ENCODE measurements at regions not wholly inside any gene's neighbourhood (a gene's known extent, or its start where the extent isn't known, plus 50 kb on each side); places are given as distances from the start of the nearest gene placed in this dataset.

GRCh38 chr15:70430069-70430468, 332.4 kb upstream of the TLE3 start:
- H3K4me1 Mint-ChIP-seq (ENCODE audit: low read depth): peaks cover 12% of the 10 kb centered on the region
- no peaks in the 10 kb centered on the region for H3K9me3 Mint-ChIP-seq
- intact Hi-C loops (cut with micrococcal nuclease): no loop called here
- peaks cover 28% of the 10 kb centered on the region for H3K27me3 Mint-ChIP-seq (ENCODE audit: low read depth)
- no peak overlapping the region for H3K4me3 Mint-ChIP-seq (ENCODE audit: low read depth)
- no peak for DNase-seq (ENCODE audit: low spot score)
- H3K27ac Mint-ChIP-seq: no peak overlapping the region
- no peaks in the 10 kb centered on the region for H3K36me3 Mint-ChIP-seq (ENCODE audit: low read depth)

DNA sequence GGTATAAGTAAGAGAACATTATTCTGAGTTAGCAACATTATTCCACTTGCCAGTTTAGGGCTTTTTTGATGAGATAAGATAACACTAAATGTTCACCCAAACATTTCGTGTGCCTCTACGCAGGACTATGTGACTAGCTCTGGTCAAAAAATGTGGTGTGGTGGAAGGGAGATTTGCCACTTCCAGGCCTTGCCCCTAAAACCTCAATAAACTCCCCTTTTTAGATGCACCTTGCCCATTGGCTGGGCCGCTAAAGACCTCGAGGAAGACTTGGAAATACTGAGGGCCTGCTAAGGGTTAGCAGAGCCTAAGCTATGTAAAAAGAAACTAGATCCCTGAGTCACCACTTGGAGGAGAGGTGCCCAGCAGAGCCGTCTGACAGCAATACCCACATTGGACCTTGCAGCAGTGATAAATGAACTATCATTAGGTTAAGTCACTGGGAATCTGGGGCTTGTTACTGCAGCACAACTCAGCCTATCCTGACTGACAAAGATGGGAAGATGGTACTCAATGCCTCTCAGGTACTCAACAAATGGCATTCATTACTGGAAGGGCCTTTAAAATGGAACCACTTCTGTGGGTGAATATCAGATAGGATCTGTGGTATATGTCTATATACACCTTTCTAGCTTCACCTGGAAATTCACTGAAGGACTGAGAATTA, 331.5 kb upstream of the TLE3 start:
- Mint-ChIP-seq H3K27ac (no peak overlapping the region), H3K27me3 (ENCODE audit: low read depth) (peaks cover 24% of the 10 kb centered on the region), H3K9me3 (peaks cover 6% of the 10 kb centered on the region), H3K4me1 (ENCODE audit: low read depth) (peaks cover 15% of the 10 kb centered on the region), H3K36me3 (ENCODE audit: low read depth) (no peaks in the 10 kb centered on the region), H3K4me3 (ENCODE audit: low read depth) (no peak overlapping the region)
- intact Hi-C loops (cut with micrococcal nuclease): no loop called here
- no peak for DNase-seq (ENCODE audit: low spot score)

GRCh38 chr15:70428211-70428822, 330.6 kb upstream of the TLE3 start:
- intact Hi-C loops (cut with micrococcal nuclease): no loop called here
- DNase-seq (ENCODE audit: low spot score): no peak
- peaks cover 15% of the 10 kb centered on the region for H3K4me1 Mint-ChIP-seq (ENCODE audit: low read depth)
- H3K27me3 Mint-ChIP-seq (ENCODE audit: low read depth): peaks cover 20% of the 10 kb centered on the region
- peaks cover 6% of the 10 kb centered on the region for H3K9me3 Mint-ChIP-seq
- no peak overlapping the region for H3K27ac Mint-ChIP-seq
- no peak overlapping the region for H3K4me3 Mint-ChIP-seq (ENCODE audit: low read depth)
- H3K36me3 Mint-ChIP-seq (ENCODE audit: low read depth): no peaks in the 10 kb centered on the region

GRCh38 chr15:70427167-70428120, 329.7 kb upstream of the TLE3 start:
- peaks cover 6% of the 10 kb centered on the region for H3K9me3 Mint-ChIP-seq
- intact Hi-C loops (cut with micrococcal nuclease): no loop called here
- H3K36me3 Mint-ChIP-seq (ENCODE audit: low read depth): no peaks in the 10 kb centered on the region
- no peak overlapping the region for H3K4me3 Mint-ChIP-seq (ENCODE audit: low read depth)
- H3K4me1 Mint-ChIP-seq (ENCODE audit: low read depth): peaks cover 15% of the 10 kb centered on the region
- peaks cover 17% of the 10 kb centered on the region for H3K27me3 Mint-ChIP-seq (ENCODE audit: low read depth)
- H3K27ac Mint-ChIP-seq: no peak overlapping the region
- no peak for DNase-seq (ENCODE audit: low spot score)

- DNase-seq (ENCODE audit: low spot score): no peak
- H3K27ac Mint-ChIP-seq: no peak overlapping the region
- peaks cover 6% of the 10 kb centered on the region for H3K9me3 Mint-ChIP-seq
- H3K4me3 Mint-ChIP-seq (ENCODE audit: low read depth): no peak overlapping the region
- H3K27me3 Mint-ChIP-seq (ENCODE audit: low read depth): peaks cover 15% of the 10 kb centered on the region
- H3K4me1 Mint-ChIP-seq (ENCODE audit: low read depth): peaks cover 15% of the 10 kb centered on the region
- intact Hi-C loops (cut with micrococcal nuclease): no loop called here
- no peaks in the 10 kb centered on the region for H3K36me3 Mint-ChIP-seq (ENCODE audit: low read depth)
Observed at GRCh38 chr15:70426096-70426821, 328.5 kb upstream of the TLE3 start.

DNA sequence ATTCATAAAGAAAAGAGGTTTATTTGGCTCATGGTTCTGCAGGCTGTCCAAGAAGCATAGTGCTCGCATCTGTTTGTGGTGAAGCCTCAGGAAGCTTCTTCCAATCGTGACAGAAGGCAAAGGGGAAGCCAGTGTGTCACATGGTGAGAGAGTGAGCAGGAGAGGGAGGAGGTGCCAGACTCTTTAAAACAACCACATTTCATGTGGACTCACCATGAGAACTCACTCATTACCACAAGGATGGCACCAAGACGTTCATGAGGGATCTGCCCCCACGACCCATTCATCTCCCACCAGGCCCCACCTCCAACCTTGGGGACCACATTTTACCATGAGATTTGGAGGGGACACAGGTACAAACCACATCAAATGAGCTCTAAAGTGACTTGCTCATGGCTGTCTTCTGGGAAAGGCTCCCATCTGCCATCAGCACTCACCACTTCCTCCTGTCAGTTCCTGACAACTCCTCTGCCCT, 327.3 kb upstream of the TLE3 start:
- no peak for DNase-seq (ENCODE audit: low spot score)
- no peak overlapping the region for H3K27ac Mint-ChIP-seq
- intact Hi-C loops (cut with micrococcal nuclease): no loop called here
- H3K36me3 Mint-ChIP-seq (ENCODE audit: low read depth): no peaks in the 10 kb centered on the region
- peaks cover 6% of the 10 kb centered on the region for H3K9me3 Mint-ChIP-seq
- peaks cover 15% of the 10 kb centered on the region for H3K4me1 Mint-ChIP-seq (ENCODE audit: low read depth)
- H3K4me3 Mint-ChIP-seq (ENCODE audit: low read depth): no peak overlapping the region
- peaks cover 15% of the 10 kb centered on the region for H3K27me3 Mint-ChIP-seq (ENCODE audit: low read depth)

DNA sequence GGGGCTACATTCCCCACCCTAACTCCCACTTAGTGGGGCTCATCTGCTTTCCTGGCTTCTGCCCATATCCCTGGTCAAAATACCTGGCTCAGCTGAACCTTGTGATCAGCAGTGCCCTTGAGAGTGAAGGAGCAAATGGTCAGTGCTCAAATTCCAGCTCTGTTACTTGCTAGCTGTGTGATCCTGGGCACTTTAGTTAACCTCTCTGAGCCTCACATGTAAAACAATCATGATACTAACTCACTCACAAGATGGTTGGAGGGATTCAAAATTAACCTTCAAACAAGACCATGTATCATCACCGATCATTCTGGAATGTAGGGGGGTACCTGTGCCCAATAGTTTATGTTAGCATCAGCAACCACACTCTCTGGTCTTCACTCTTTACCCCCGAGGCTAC, 325.6 kb upstream of the TLE3 start:
- no peak overlapping the region for H3K4me3 Mint-ChIP-seq (ENCODE audit: low read depth)
- peaks cover 6% of the 10 kb centered on the region for H3K9me3 Mint-ChIP-seq
- peaks cover 17% of the 10 kb centered on the region for H3K27me3 Mint-ChIP-seq (ENCODE audit: low read depth)
- no peaks in the 10 kb centered on the region for H3K36me3 Mint-ChIP-seq (ENCODE audit: low read depth)
- H3K27ac Mint-ChIP-seq: no peak overlapping the region
- intact Hi-C loops (cut with micrococcal nuclease): no loop called here
- DNase-seq (ENCODE audit: low spot score): no peak
- peaks cover 15% of the 10 kb centered on the region for H3K4me1 Mint-ChIP-seq (ENCODE audit: low read depth)

- peaks cover 6% of the 10 kb centered on the region for H3K9me3 Mint-ChIP-seq
- H3K27ac Mint-ChIP-seq: no peak overlapping the region
- no peak overlapping the region for H3K4me3 Mint-ChIP-seq (ENCODE audit: low read depth)
- H3K36me3 Mint-ChIP-seq (ENCODE audit: low read depth): no peaks in the 10 kb centered on the region
- peaks cover 20% of the 10 kb centered on the region for H3K27me3 Mint-ChIP-seq (ENCODE audit: low read depth)
- DNase-seq (ENCODE audit: low spot score): no peak
- intact Hi-C loops (cut with micrococcal nuclease): no loop called here
- H3K4me1 Mint-ChIP-seq (ENCODE audit: low read depth): peaks cover 15% of the 10 kb centered on the region
Observed at GRCh38 chr15:70422342-70422741, 324.6 kb upstream of the TLE3 start.

GRCh38 chr15:70420948-70421482, 323.3 kb upstream of the TLE3 start:
- no peak for DNase-seq (ENCODE audit: low spot score)
- Mint-ChIP-seq H3K36me3 (ENCODE audit: low read depth) (no peaks in the 10 kb centered on the region), H3K27ac (no peak overlapping the region), H3K9me3 (peaks cover 6% of the 10 kb centered on the region), H3K4me3 (ENCODE audit: low read depth) (no peak overlapping the region), H3K4me1 (ENCODE audit: low read depth) (peaks cover 15% of the 10 kb centered on the region), H3K27me3 (ENCODE audit: low read depth) (peaks cover 26% of the 10 kb centered on the region)
- intact Hi-C loops (cut with micrococcal nuclease): no loop called here

DNA sequence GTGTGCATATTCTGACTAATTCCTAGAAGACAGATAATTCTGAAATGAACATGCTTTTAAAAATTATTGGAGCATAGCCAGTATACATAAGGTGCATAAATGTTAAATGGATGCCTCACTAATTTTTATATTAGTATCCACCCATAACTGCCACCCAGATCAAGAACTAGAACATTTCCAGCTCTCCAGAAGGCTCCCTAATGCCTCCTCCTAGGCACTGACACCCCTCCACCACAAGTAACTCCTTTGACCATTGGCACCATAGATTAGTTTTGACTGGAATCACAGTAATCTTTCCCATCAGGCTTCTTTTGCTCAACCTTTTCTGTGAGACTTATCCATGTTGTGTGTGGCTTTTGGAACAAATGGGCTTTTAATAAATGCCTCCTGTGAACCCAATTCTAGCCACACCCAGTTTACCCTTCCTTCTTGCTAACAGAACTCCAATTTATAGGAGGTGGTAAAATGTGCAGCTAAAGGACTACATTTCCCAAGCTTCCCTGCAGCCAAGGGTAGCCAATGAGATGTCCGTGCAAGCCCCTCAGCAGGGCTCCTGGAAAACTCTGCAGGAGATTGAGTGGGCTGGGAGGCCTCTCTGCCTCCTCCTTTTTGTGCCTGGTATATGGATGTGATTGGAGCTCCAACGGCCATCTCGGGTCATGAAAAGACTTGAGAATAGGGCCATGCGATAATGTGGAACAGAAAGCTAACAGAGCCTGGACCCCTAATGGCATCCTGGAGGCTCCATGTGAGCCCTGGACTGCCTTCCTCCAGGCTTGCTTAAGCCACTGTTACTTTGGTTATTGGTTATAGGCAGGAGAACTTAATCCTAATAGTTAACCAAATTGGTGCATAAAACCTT, 322.6 kb upstream of the TLE3 start:
- H3K4me1 Mint-ChIP-seq (ENCODE audit: low read depth): peaks cover 9% of the 10 kb centered on the region
- H3K27me3 Mint-ChIP-seq (ENCODE audit: low read depth): peaks cover 26% of the 10 kb centered on the region
- H3K4me3 Mint-ChIP-seq (ENCODE audit: low read depth): no peak overlapping the region
- H3K27ac Mint-ChIP-seq: no peak overlapping the region
- H3K9me3 Mint-ChIP-seq: peaks cover 6% of the 10 kb centered on the region
- intact Hi-C loops (cut with micrococcal nuclease): no loop called here
- no peak for DNase-seq (ENCODE audit: low spot score)
- no peaks in the 10 kb centered on the region for H3K36me3 Mint-ChIP-seq (ENCODE audit: low read depth)

DNA sequence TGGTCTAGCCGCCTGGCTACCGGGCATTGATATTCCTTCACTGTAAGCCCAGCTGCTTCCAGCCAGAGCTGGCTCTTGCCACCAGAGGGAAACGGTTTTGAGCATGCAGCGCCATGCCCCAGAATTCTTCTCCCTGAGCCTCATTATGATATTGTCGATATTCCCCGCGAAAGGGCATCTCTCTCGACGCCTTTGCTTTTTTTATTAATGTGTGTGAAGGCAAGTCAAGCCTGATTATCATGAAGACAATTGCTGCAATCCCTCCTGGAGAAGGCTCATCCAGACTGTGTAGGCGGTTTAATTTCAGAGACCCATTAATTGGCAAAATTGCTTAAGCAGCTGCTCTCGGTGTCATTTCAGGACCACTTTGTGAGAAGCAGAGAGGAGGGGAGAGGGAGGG, 321.2 kb upstream of the TLE3 start:
- Mint-ChIP-seq H3K4me1 (ENCODE audit: low read depth) (no peaks in the 10 kb centered on the region), H3K36me3 (ENCODE audit: low read depth) (no peaks in the 10 kb centered on the region), H3K4me3 (ENCODE audit: low read depth) (no peak overlapping the region), H3K27ac (no peak overlapping the region), H3K9me3 (no peaks in the 10 kb centered on the region), H3K27me3 (ENCODE audit: low read depth) (peaks cover 28% of the 10 kb centered on the region)
- DNase-seq (ENCODE audit: low spot score): no peak
- intact Hi-C loops (cut with micrococcal nuclease): no loop called here

Measured in activated T-helper 2 cell treated with anti-CD3 and anti-CD28 coated beads, Interferon-gamma antibody, Interleukin-2, Interleukin-4, amounts not matched to agents 10 μg/mL and 5 μg/mL and 100 μg/mL, durations not matched to agents 14 hours and 24 hours and 36 hours (primary cell).